Suprapubic skin (tissue), 3 donors: ENCODE measurements at regions not wholly inside any gene's neighbourhood (a gene's known extent, or its start where the extent isn't known, plus 50 kb on each side); places are given as distances from the start of the nearest gene placed in this dataset.
"Not testable (repeated sequence)": the region's sequence is repeated elsewhere in the genome, so short reads cannot be mapped to it uniquely, and the experiment has no call there.

Experiments
- EP300 ChIP-seq: sonication (generic); formaldehyde crosslinking; IDR thresholded peaks from one replicate; pipeline ENCODE4 v1.6.1; 2017; ENCODE audit warnings: antibody characterized with exemption
- POLR2A ChIP-seq, 2 donors: fragments of 450-650 bp; IDR thresholded peaks; one replicate each; pipeline ENCODE4 v1.6.1; 2017; ENCODE audit warnings: antibody characterized with exemption in 2 of 2, mild to moderate bottlenecking in 2 of 2, moderate library complexity in 2 of 2
- TF ChIP-seq, protein P1 (sequence below), 2 donors: fragments of 200-600 bp in 1 of 2; fragments of 450-650 bp in 1 of 2; sonication (generic) in 1 of 2; IDR thresholded peaks; one replicate each; pipeline ENCODE4 v1.5.1; 2016 to 2019; ENCODE audit warnings: antibody characterized with exemption in 2 of 2, mild to moderate bottlenecking in 1 of 2, moderate library complexity in 1 of 2

DNA sequence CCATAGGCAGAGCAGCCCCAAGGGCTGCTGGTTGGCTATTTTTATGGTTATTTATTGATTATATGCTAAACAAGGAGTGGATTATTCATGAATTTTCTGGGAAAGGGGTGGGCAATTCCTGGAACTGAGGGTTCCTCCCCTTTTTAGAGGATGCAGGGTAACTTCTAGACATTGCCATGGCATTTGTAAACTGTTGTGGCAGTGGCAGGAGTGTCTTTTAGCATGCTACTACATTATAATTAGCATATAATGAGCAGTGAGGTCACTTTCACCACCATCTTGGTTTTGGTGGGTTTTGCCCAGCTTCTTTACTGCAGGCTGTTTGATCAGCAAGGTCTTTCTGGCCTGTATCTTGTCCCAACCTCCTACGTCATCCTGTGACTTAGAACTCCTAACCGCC, 112.2 kb downstream of the RHOU start:
- TF ChIP-seq, protein P1, sequence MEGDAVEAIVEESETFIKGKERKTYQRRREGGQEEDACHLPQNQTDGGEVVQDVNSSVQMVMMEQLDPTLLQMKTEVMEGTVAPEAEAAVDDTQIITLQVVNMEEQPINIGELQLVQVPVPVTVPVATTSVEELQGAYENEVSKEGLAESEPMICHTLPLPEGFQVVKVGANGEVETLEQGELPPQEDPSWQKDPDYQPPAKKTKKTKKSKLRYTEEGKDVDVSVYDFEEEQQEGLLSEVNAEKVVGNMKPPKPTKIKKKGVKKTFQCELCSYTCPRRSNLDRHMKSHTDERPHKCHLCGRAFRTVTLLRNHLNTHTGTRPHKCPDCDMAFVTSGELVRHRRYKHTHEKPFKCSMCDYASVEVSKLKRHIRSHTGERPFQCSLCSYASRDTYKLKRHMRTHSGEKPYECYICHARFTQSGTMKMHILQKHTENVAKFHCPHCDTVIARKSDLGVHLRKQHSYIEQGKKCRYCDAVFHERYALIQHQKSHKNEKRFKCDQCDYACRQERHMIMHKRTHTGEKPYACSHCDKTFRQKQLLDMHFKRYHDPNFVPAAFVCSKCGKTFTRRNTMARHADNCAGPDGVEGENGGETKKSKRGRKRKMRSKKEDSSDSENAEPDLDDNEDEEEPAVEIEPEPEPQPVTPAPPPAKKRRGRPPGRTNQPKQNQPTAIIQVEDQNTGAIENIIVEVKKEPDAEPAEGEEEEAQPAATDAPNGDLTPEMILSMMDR (IDR thresholded peaks at IDR 0.05): not testable (repeated sequence)
- TF ChIP-seq POLR2A (IDR thresholded peaks at IDR 0.05); EP300: not testable (repeated sequence)
